Endothelial cell of umbilical vein (primary cell): ENCODE measurements at regions not wholly inside any gene's neighbourhood (a gene's known extent, or its start where the extent isn't known, plus 50 kb on each side); places are given as distances from the start of the nearest gene placed in this dataset.

Experiments
- BruUV-seq: library from RNA; stranded (reverse); fragments of 400-500 nt; replicated peaks from 2 replicates; lab custom pipeline; 2021; lab: Mats Ljungman, UMichigan
- CTCF ChIA-PET: fragments of 300-600, 350-600 bp; sonication (Branson Sonifier 250); formaldehyde crosslinking; loops from one replicate; lab custom pipeline; 2021; ENCODE audit warnings: antibody characterized with exemption, inconsistent platforms; lab: Charles Lee
- POLR2A ChIA-PET: fragments of 300-600, 350-600 bp; sonication (Branson Sonifier 250); formaldehyde crosslinking; loops from one replicate; lab custom pipeline; 2021; ENCODE audit warnings: antibody characterized with exemption, inconsistent platforms; lab: Charles Lee
- DNase-seq: peaks from one replicate; pipeline ENCODE4 v3.0.0-alpha.2; 2011; ENCODE audit warnings: low read depth, low spot score
- FAIRE-seq: peaks from 2 replicates; lab custom pipeline; 2011; peaks lifted over from hg19 to GRCh38; lab: Jason Lieb, UNC
- H2AFZ ChIP-seq: 2 replicates; pipeline ENCODE4 v1.6.0; 2012; ENCODE audit warnings: low read depth, low read length, control low read depth, inconsistent platforms
- H3K27ac ChIP-seq: 2 replicates; pipeline ENCODE4 v1.5.1; 2011; ENCODE audit warnings: low read depth, mild to moderate bottlenecking, control low read depth, low read length, moderate library complexity; ENCODE audit not compliant: insufficient read depth
- H3K27me3 ChIP-seq, 2 experiments: 2 replicates each; pipeline versions ENCODE4 v1.6.0 to v1.6.1; 2011; ENCODE audit warnings: low read length in 2 of 2, mixed read lengths in 1 of 2; ENCODE audit not compliant: control insufficient read depth in 2 of 2, insufficient read depth in 2 of 2
- H3K36me3 ChIP-seq, 2 experiments: 2 replicates in 1 of 2; 3 replicates in 1 of 2; pipeline ENCODE4 v1.5.1; 2011; ENCODE audit warnings: low read length in 2 of 2, mild to moderate bottlenecking in 1 of 2, moderate library complexity in 1 of 2; ENCODE audit not compliant: control insufficient read depth in 2 of 2, insufficient read depth in 2 of 2; ENCODE audit errors: extremely low read depth in 1 of 2
- H3K4me1 ChIP-seq: 3 replicates; pipeline ENCODE4 v1.5.1; 2011; ENCODE audit warnings: mild to moderate bottlenecking, low read length; ENCODE audit not compliant: control insufficient read depth, insufficient read depth; ENCODE audit errors: extremely low read depth
- H3K4me2 ChIP-seq: 2 replicates; pipeline ENCODE4 v1.6.1; 2011; ENCODE audit warnings: low read length, control low read depth, mixed read lengths; ENCODE audit not compliant: insufficient read depth
- H3K4me3 ChIP-seq, 3 experiments: fragments of 200-600 bp in 1 of 3; sonication (generic), shearing (Covaris generic) in 1 of 3; replicated peaks in 1 of 3; 2 replicates each; pipeline ENCODE4 v1.5.1; 2011 to 2016; ENCODE audit warnings: control low read depth in 3 of 3, low read length in 3 of 3, mild to moderate bottlenecking in 2 of 3, inconsistent platforms in 1 of 3, low read depth in 1 of 3, moderate library complexity in 1 of 3; ENCODE audit not compliant: insufficient read depth in 1 of 3
- H3K79me2 ChIP-seq: 2 replicates; pipeline ENCODE4 v1.6.0; 2012; ENCODE audit warnings: low read length, inconsistent platforms; ENCODE audit not compliant: control insufficient read depth, insufficient read depth
- H3K9ac ChIP-seq: replicated peaks from 2 replicates; pipeline ENCODE3; 2011; ENCODE audit warnings: low read length, control low read depth; ENCODE audit not compliant: insufficient read depth; ENCODE audit errors: extremely low read depth
- H3K9me1 ChIP-seq: replicated peaks from 3 replicates; pipeline ENCODE4 v1.6.0; 2011; ENCODE audit warnings: mild to moderate bottlenecking, low read length; ENCODE audit not compliant: control insufficient read depth, insufficient read depth; ENCODE audit errors: extremely low read depth
- H3K9me3 ChIP-seq: replicated peaks from 2 replicates; pipeline ENCODE4 v1.5.1; 2012; ENCODE audit warnings: low read length, inconsistent platforms; ENCODE audit not compliant: control insufficient read depth, insufficient read depth
- H4K20me1 ChIP-seq: replicated peaks from 2 replicates; pipeline ENCODE3; 2011; ENCODE audit warnings: mild to moderate bottlenecking, low read length; ENCODE audit not compliant: control insufficient read depth, insufficient read depth; ENCODE audit errors: extremely low read depth
- EZH2 ChIP-seq: IDR thresholded peaks from 2 replicates; pipeline ENCODE4 v1.6.1; 2012; ENCODE audit warnings: borderline replicate concordance, low read depth, mild to moderate bottlenecking, moderate library complexity, low read length, inconsistent platforms; ENCODE audit not compliant: severe bottlenecking
- FOS ChIP-seq: IDR thresholded peaks from 2 replicates; pipeline ENCODE4 v1.6.1; 2011; ENCODE audit warnings: mild to moderate bottlenecking, low read length, moderate library complexity, borderline replicate concordance; ENCODE audit not compliant: insufficient read depth
- GATA2 ChIP-seq: IDR thresholded peaks from 2 replicates; pipeline ENCODE4 v1.7.0; 2011; ENCODE audit warnings: low read depth, mild to moderate bottlenecking, moderate library complexity, mixed read lengths, low read length; ENCODE audit not compliant: insufficient read length, insufficient read depth
- JUN ChIP-seq: IDR thresholded peaks from 2 replicates; pipeline ENCODE4 v1.6.1; 2011; ENCODE audit warnings: borderline replicate concordance, low read depth; ENCODE audit not compliant: insufficient read length, insufficient read depth
- MYC ChIP-seq: IDR thresholded peaks from one replicate; pipeline ENCODE4 v1.6.1; 2011; ENCODE audit warnings: mild to moderate bottlenecking, low read depth, low read length
- POLR2AphosphoS5 ChIP-seq: IDR thresholded peaks from 2 replicates; pipeline ENCODE4 v1.6.1; 2012; ENCODE audit warnings: low read depth, mild to moderate bottlenecking, control low read depth, low read length, moderate library complexity; ENCODE audit not compliant: insufficient read depth
- dilution Hi-C: fragments of 300-500 bp; cut with MboI; formaldehyde crosslinking; loops from one replicate; pipeline ENCODE4 v1.15.0; 2019; ENCODE audit warnings: low sequenced_read_pairs; ENCODE audit not compliant: extremely low pct_ligation_motif_present
- intact Hi-C: fragments of 100-400 bp; cut with micrococcal nuclease; formaldehyde crosslinking; loops from one replicate; pipeline ENCODE4 v1.10.0; 2022
- TF ChIP-seq, protein P1 (sequence below): IDR thresholded peaks from 2 replicates; pipeline ENCODE4 v1.6.1; 2011; ENCODE audit not compliant: insufficient read depth, insufficient read length
- TF ChIP-seq, protein P2 (sequence below), 2 donors: IDR thresholded peaks; 1 replicate in 1 of 2; 2 replicates in 1 of 2; pipeline ENCODE4 v1.5.1; 2011; ENCODE audit warnings: low read length in 2 of 2, mild to moderate bottlenecking in 2 of 2, moderate library complexity in 2 of 2, control low read depth in 1 of 2, inconsistent platforms in 1 of 2, low read depth in 1 of 2; ENCODE audit not compliant: insufficient read depth in 1 of 2; ENCODE audit errors: extremely low read depth in 1 of 2

DNA sequence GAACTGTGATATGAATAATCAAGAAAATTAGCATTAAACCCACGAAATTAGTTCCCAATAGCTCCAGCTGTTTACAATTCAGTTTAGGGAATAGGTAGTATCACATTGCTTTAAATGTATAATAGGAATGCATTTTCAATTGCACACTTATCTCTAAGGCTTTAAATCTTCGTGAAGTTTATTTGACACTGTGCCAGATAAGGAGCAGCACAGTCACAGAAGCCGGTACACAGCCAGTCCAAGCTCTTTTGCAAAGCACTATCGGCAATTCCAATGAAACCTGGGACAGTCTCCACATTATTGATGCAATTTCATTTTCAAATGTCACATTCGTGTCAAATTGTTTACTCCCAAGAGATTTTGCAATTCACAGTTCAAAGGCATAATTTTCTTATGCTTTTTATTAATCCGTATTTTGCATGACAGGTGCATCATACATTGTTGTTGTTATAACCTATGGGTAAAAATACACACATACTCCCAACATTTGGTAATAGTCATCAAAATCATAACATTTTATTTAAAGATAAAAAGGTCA lies 602.8 kb downstream of the RPS29 start:
- TF ChIP-seq GATA2 (no peak), EZH2 (no peak)
- TF ChIP-seq, protein P1, sequence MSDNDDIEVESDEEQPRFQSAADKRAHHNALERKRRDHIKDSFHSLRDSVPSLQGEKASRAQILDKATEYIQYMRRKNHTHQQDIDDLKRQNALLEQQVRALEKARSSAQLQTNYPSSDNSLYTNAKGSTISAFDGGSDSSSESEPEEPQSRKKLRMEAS = no peak
- TF ChIP-seq, protein P2, sequence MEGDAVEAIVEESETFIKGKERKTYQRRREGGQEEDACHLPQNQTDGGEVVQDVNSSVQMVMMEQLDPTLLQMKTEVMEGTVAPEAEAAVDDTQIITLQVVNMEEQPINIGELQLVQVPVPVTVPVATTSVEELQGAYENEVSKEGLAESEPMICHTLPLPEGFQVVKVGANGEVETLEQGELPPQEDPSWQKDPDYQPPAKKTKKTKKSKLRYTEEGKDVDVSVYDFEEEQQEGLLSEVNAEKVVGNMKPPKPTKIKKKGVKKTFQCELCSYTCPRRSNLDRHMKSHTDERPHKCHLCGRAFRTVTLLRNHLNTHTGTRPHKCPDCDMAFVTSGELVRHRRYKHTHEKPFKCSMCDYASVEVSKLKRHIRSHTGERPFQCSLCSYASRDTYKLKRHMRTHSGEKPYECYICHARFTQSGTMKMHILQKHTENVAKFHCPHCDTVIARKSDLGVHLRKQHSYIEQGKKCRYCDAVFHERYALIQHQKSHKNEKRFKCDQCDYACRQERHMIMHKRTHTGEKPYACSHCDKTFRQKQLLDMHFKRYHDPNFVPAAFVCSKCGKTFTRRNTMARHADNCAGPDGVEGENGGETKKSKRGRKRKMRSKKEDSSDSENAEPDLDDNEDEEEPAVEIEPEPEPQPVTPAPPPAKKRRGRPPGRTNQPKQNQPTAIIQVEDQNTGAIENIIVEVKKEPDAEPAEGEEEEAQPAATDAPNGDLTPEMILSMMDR (IDR thresholded peaks at IDR 0.05; ENCODE audit: extremely low read depth in 1 of 2, insufficient read depth in 1 of 2, low read depth in 1 of 2, low read length in 2 of 2) = no peak
- CTCF ChIA-PET = no interaction called here

DNA sequence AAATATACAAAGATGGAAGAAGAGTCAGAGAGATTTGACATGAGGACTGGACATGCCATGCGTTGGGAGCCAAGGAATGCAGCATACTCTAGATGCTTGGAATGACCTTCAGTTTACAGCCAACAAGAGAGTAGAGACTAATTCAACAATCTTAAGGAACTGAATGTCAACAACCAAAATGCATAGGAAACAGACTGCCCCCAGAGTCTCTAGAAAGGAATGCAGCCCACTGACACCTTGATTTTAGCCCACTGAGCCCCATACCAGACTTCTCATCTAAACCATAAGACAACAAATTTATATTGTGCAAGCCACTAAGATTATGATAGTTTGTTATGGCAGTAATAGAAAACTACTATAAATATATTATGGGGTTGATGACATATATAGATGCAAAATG lies 611.2 kb downstream of the RPS29 start:
- Histone ChIP-seq H3K4me2 (no peak overlapping the region), H3K9me3 (peaks cover 2% of the 10 kb centered on the region), H3K27me3 (no peaks in the 10 kb centered on the region), H3K4me1 (no peaks in the 10 kb centered on the region), H3K79me2 (no peaks in the 10 kb centered on the region), H3K9ac (no peak overlapping the region), H4K20me1 (no peaks in the 10 kb centered on the region), H3K9me1 (no peaks in the 10 kb centered on the region), H3K4me3 (no peak overlapping the region), H2AFZ (no peak overlapping the region), H3K27ac (no peak overlapping the region), H3K36me3 (no peaks in the 10 kb centered on the region)
- TF ChIP-seq JUN = no peak
- TF ChIP-seq MYC = no peak
- TF ChIP-seq, protein P1 = no peak
- TF ChIP-seq GATA2 = no peak
- TF ChIP-seq, protein P2 (IDR thresholded peaks at IDR 0.05; ENCODE audit: extremely low read depth in 1 of 2, insufficient read depth in 1 of 2, low read depth in 1 of 2, low read length in 2 of 2) = no peak
- TF ChIP-seq EZH2 = no peak
- no peak for TF ChIP-seq FOS
- no peak for TF ChIP-seq POLR2AphosphoS5
- no TSS peak for BruUV-seq
- POLR2A ChIA-PET = no interaction called here
- dilution Hi-C loops (no loop called here), intact Hi-C loops (no loop called here)
- CTCF ChIA-PET = no interaction called here
- DNase-seq (no peak), FAIRE-seq (no peak)

More for the DNA sequence above, 602.8 kb downstream of the RPS29 start:
- DNase-seq (no peak), FAIRE-seq (no peak)
- Histone ChIP-seq H3K27me3 (no peaks in the 10 kb centered on the region), H3K9me1 (no peaks in the 10 kb centered on the region), H3K4me1 (no peaks in the 10 kb centered on the region), H3K36me3 (no peaks in the 10 kb centered on the region), H3K9me3 (peaks cover 1% of the 10 kb centered on the region), H3K79me2 (no peaks in the 10 kb centered on the region), H4K20me1 (no peaks in the 10 kb centered on the region), H2AFZ (no peak overlapping the region), H3K9ac (no peak overlapping the region), H3K4me2 (no peak overlapping the region), H3K4me3 (no peak overlapping the region), H3K27ac (no peak overlapping the region)
- dilution Hi-C loops (no loop called here), intact Hi-C loops (no loop called here)
- no TSS peak for BruUV-seq
- POLR2A ChIA-PET = no interaction called here
